ENCODE measurements at regions not wholly inside any gene's neighbourhood (a gene's known extent, or its start where the extent isn't known, plus 50 kb on each side); places are given as distances from the start of the nearest gene placed in this dataset.

- H3K4me2 ChIP-seq (ENCODE audit: insufficient read depth, low read length) = no peak overlapping the region
- peak; percentile 21 for DNase-seq (ENCODE audit: insufficient read length, low spot score, missing footprints)
- no peak overlapping the region for H2AFZ ChIP-seq (ENCODE audit: low read length)
- no peaks in the 10 kb centered on the region for H3K36me3 ChIP-seq (ENCODE audit: insufficient read depth, low read length)
- no peaks in the 10 kb centered on the region for H3K27me3 ChIP-seq (ENCODE audit: insufficient read depth, low read length)
- H3K4me3 ChIP-seq (ENCODE audit: insufficient read depth, low read length) = no peak overlapping the region
- H4K20me1 ChIP-seq (ENCODE audit: insufficient read depth, low read length) = no peaks in the 10 kb centered on the region
- peaks cover 2% of the 10 kb centered on the region for H3K9me3 ChIP-seq (ENCODE audit: low read depth, low read length)
- TF ChIP-seq, protein P1, sequence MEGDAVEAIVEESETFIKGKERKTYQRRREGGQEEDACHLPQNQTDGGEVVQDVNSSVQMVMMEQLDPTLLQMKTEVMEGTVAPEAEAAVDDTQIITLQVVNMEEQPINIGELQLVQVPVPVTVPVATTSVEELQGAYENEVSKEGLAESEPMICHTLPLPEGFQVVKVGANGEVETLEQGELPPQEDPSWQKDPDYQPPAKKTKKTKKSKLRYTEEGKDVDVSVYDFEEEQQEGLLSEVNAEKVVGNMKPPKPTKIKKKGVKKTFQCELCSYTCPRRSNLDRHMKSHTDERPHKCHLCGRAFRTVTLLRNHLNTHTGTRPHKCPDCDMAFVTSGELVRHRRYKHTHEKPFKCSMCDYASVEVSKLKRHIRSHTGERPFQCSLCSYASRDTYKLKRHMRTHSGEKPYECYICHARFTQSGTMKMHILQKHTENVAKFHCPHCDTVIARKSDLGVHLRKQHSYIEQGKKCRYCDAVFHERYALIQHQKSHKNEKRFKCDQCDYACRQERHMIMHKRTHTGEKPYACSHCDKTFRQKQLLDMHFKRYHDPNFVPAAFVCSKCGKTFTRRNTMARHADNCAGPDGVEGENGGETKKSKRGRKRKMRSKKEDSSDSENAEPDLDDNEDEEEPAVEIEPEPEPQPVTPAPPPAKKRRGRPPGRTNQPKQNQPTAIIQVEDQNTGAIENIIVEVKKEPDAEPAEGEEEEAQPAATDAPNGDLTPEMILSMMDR (IDR thresholded peaks at IDR 0.05; ENCODE audit: extremely low read depth, low read depth, low read length) = no peak
- no peaks in the 10 kb centered on the region for H3K4me1 ChIP-seq (ENCODE audit: insufficient read depth, low read length)
- no peaks in the 10 kb centered on the region for H3K79me2 ChIP-seq (ENCODE audit: insufficient read depth, low read length)
- H3K27ac ChIP-seq (ENCODE audit: low read depth, low read length) = no peak overlapping the region
These were observed 1812.0 kb upstream of the CDH9 start for GRCh38 chr5:28850320-28850921.

DNA sequence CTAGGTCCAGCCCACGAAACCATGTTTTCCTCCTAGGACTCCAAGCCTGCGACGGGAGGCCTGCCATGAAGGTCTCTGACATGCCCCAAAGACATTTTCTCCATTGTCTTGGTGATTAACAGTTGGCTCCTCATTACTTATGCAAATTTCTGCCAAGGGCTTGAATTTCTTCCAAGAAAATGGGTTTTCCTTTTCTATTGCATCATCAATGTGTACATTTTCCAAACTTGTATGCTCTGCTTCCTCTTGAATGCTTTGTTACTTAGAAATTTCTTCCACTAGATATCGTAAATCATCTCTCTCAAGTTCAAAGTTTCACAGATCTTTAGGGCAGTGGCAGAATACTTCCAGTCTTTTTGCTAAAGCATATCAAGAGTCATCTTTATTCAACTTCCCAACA is 1792.7 kb upstream of the CDH9 start:
- Histone ChIP-seq H3K27me3 (ENCODE audit: insufficient read depth, low read length) (no peaks in the 10 kb centered on the region), H3K27ac (ENCODE audit: low read depth, low read length) (no peak overlapping the region), H3K4me3 (ENCODE audit: insufficient read depth, low read length) (no peak overlapping the region), H3K4me1 (ENCODE audit: insufficient read depth, low read length) (no peaks in the 10 kb centered on the region), H4K20me1 (ENCODE audit: insufficient read depth, low read length) (no peaks in the 10 kb centered on the region), H3K9me3 (ENCODE audit: low read depth, low read length) (peaks cover 3% of the 10 kb centered on the region), H2AFZ (ENCODE audit: low read length) (no peak overlapping the region), H3K79me2 (ENCODE audit: insufficient read depth, low read length) (no peaks in the 10 kb centered on the region), H3K36me3 (ENCODE audit: insufficient read depth, low read length) (no peaks in the 10 kb centered on the region), H3K4me2 (ENCODE audit: insufficient read depth, low read length) (no peak overlapping the region)
- TF ChIP-seq, protein P1 (IDR thresholded peaks at IDR 0.05; ENCODE audit: extremely low read depth, low read depth, low read length) = no peak
- DNase-seq (ENCODE audit: insufficient read length, low spot score, missing footprints) = no peak

DNA sequence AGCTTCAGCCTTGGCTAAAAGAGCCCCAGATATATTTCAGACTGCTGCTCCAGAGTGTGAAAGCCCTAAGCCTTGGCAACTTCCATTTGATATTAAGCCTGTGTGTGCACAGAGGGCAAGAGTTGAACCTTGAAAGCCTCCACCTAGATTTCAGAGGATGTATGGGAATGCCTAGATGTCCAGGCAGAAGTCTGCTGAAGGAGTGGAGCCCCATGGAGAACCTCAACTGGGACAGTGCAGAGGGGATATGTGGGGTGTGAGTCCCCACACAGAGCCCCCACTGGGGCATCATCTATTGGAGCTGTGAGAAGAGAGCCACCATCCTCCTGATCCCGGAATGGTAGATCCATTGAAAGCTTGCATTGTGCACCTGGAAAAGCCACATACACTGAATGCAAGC is 1784.8 kb upstream of the CDH9 start:
- DNase-seq (ENCODE audit: insufficient read length, low spot score, missing footprints) = no peak
- TF ChIP-seq, protein P1 (IDR thresholded peaks at IDR 0.05; ENCODE audit: extremely low read depth, low read depth, low read length) = no peak
- no peak overlapping the region for H3K4me2 ChIP-seq (ENCODE audit: insufficient read depth, low read length)
- H3K4me1 ChIP-seq (ENCODE audit: insufficient read depth, low read length) = no peaks in the 10 kb centered on the region
- H3K9me3 ChIP-seq (ENCODE audit: low read depth, low read length) = no peaks in the 10 kb centered on the region
- no peaks in the 10 kb centered on the region for H3K79me2 ChIP-seq (ENCODE audit: insufficient read depth, low read length)
- H3K27me3 ChIP-seq (ENCODE audit: insufficient read depth, low read length) = no peaks in the 10 kb centered on the region
- H3K36me3 ChIP-seq (ENCODE audit: insufficient read depth, low read length) = no peaks in the 10 kb centered on the region
- no peak overlapping the region for H3K27ac ChIP-seq (ENCODE audit: low read depth, low read length)
- H3K4me3 ChIP-seq (ENCODE audit: insufficient read depth, low read length) = no peak overlapping the region
- H4K20me1 ChIP-seq (ENCODE audit: insufficient read depth, low read length) = no peaks in the 10 kb centered on the region
- no peak overlapping the region for H2AFZ ChIP-seq (ENCODE audit: low read length)

DNA sequence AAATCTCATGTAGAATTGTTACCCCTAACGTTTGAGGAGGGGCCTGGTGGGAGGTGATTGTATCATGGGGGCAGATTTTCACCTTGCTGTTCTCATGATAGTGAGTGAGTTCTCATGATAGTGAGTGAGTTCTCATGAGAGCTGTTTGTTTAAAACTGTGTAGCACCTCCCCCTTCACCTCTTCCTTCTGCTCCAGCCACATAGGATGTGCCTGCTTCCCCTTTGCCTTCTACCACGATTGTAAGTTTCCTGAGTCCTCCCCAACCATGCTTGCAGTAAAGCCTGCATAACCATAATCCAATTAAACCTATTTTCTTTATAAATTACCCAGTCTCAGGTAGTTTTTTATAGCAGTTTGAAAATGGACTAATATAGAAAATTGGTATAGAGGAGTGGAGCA is 1783.7 kb upstream of the CDH9 start:
- TF ChIP-seq, protein P1 (IDR thresholded peaks at IDR 0.05; ENCODE audit: extremely low read depth, low read depth, low read length) = no peak
- no peaks in the 10 kb centered on the region for H3K36me3 ChIP-seq (ENCODE audit: insufficient read depth, low read length)
- H3K27ac ChIP-seq (ENCODE audit: low read depth, low read length) = no peak overlapping the region
- no peak overlapping the region for H3K4me2 ChIP-seq (ENCODE audit: insufficient read depth, low read length)
- H3K79me2 ChIP-seq (ENCODE audit: insufficient read depth, low read length) = no peaks in the 10 kb centered on the region
- no peak overlapping the region for H3K4me3 ChIP-seq (ENCODE audit: insufficient read depth, low read length)
- H4K20me1 ChIP-seq (ENCODE audit: insufficient read depth, low read length) = no peaks in the 10 kb centered on the region
- DNase-seq (ENCODE audit: insufficient read length, low spot score, missing footprints) = no peak
- no peaks in the 10 kb centered on the region for H3K27me3 ChIP-seq (ENCODE audit: insufficient read depth, low read length)
- H3K9me3 ChIP-seq (ENCODE audit: low read depth, low read length) = no peaks in the 10 kb centered on the region
- H2AFZ ChIP-seq (ENCODE audit: low read length) = no peak overlapping the region
- no peaks in the 10 kb centered on the region for H3K4me1 ChIP-seq (ENCODE audit: insufficient read depth, low read length)

Measured in osteoblast (primary cell).